NB4 (cell line): ENCODE measurements at regions not wholly inside any gene's neighbourhood (a gene's known extent, or its start where the extent isn't known, plus 50 kb on each side); places are given as distances from the start of the nearest gene placed in this dataset.
"Not testable (repeated sequence)": the region's sequence is repeated elsewhere in the genome, so short reads cannot be mapped to it uniquely, and the experiment has no call there.

ENCODE experiments used
- DNase-seq: peaks from one replicate; pipeline ENCODE4 v3.0.0; 2010; ENCODE audit warnings: low read depth
- H3K4me3 ChIP-seq: one replicate; pipeline ENCODE4 v1.5.1; 2011; ENCODE audit warnings: mild to moderate bottlenecking, low read depth, low read length, moderate library complexity
- CTCF ChIP-seq: IDR thresholded peaks from one replicate; pipeline ENCODE4 v1.5.1; 2012; ENCODE audit warnings: low read depth, low read length
- MYC ChIP-seq: IDR thresholded peaks from 2 replicates; pipeline ENCODE4 v1.6.1; 2011; ENCODE audit warnings: low read depth, low read length
- POLR2A ChIP-seq: IDR thresholded peaks from 2 replicates; pipeline ENCODE4 v1.6.1; 2011; ENCODE audit warnings: mild to moderate bottlenecking; ENCODE audit not compliant: insufficient read length; ENCODE audit errors: extremely low read depth
- TF ChIP-seq, protein P1 (sequence below): IDR thresholded peaks from 2 replicates; pipeline ENCODE4 v1.6.1; 2011; ENCODE audit warnings: low read depth, low read length

- TF ChIP-seq MYC, result no peak
- no peak for TF ChIP-seq CTCF
- TF ChIP-seq, protein P1, sequence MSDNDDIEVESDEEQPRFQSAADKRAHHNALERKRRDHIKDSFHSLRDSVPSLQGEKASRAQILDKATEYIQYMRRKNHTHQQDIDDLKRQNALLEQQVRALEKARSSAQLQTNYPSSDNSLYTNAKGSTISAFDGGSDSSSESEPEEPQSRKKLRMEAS, result no peak
- TF ChIP-seq POLR2A, result no peak
- no peak for DNase-seq
- H3K4me3 ChIP-seq, result no peak overlapping the region
Measured at GRCh38 chr15:36050899-36051298, 504.9 kb upstream of the DPH6 start.

DNA sequence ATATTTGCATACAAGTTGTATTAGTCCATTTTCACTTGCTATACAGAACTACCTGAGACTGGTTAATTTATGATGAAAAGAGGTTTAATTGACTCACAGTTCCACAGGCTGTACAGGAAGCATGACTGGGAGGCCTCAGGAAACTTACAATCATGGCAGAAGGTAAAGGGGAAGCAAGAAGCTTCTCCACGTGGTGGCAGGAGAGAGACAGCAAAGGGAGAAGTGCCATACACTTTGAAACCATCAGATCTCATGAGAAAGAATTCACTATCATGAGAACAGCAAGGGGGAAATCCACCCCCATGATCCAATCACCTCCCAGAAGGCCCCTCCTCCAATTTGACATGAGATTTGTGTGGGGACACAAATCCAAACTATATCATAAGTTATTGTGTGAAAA, 506.7 kb upstream of the DPH6 start:
- H3K4me3 ChIP-seq, result not testable (repeated sequence)
- DNase-seq, result peak; percentile 21

DNA sequence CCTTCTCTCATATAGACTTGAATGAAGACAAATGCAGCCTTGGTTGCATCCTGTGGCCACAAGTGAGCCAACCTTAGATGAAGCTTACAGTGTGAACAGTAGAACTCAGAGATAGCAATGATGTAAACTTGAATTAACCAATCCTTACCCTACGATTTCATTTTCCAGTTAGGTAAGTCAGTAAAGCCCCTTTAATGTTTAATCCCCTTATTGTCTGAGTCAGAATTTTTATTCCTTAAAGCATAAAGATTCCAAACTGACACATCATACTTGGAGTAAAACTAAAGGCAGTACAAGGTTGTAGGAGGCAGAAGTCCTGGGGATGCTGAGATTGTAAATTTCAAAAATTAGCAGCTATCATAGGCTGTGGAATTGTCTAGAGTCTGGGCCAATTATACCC, 507.8 kb upstream of the DPH6 start:
- TF ChIP-seq, protein P1, result no peak
- TF ChIP-seq MYC, result no peak
- TF ChIP-seq CTCF, result no peak
- no peak for TF ChIP-seq POLR2A

GRCh38 chr15:36059596-36059995, 513.6 kb upstream of the DPH6 start:
- DNase-seq, result no peak
- TF ChIP-seq CTCF, result no peak
- TF ChIP-seq, protein P1, result no peak
- no peak for TF ChIP-seq POLR2A
- no peak for TF ChIP-seq MYC
- no peak overlapping the region for H3K4me3 ChIP-seq

More for the DNA sequence above, 507.8 kb upstream of the DPH6 start:
- DNase-seq, result no peak
- H3K4me3 ChIP-seq, result no peak overlapping the region

GRCh38 chr15:36062357-36062756, 516.4 kb upstream of the DPH6 start:
- no peak for DNase-seq
- H3K4me3 ChIP-seq, result no peak overlapping the region
- no peak for TF ChIP-seq CTCF
- TF ChIP-seq, protein P1, result no peak
- no peak for TF ChIP-seq MYC
- no peak for TF ChIP-seq POLR2A

DNA sequence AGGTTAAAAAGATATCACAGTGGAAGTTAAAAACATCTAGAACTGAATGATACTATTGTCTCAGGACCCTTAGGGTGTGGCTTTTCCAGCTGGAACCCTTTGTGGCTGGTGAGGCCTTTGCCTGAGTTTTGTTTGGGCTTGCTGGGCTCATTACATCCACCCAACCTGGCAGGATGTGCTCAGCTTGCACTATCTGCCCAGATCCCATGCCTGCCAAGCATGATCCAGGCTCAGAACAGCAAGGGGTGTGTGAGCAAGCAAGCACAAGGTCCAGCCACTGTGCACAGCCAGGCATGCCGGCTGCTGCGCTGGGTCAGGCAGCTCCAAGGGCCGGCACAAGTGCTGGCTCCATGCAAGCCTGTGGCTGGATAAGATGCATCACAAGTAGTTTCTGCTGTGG, 512.7 kb upstream of the CDIN1 start:
- no peak for DNase-seq
- no peak overlapping the region for H3K4me3 ChIP-seq

More for the DNA sequence above, 512.7 kb upstream of the CDIN1 start:
- no peak for TF ChIP-seq MYC
- no peak for TF ChIP-seq POLR2A
- no peak for TF ChIP-seq CTCF
- TF ChIP-seq, protein P1, result no peak
